HepG2 (cell line): ENCODE measurements at regions not wholly inside any gene's neighbourhood (a gene's known extent, or its start where the extent isn't known, plus 50 kb on each side); places are given as distances from the start of the nearest gene placed in this dataset.

Experiments used
- ATAC-seq: fragments of 200-7000 bp; cut with Tn5 transposase; 3 replicates; pipeline ENCODE4 v1.9.1; 2020; ENCODE audit warnings: mild to moderate bottlenecking, moderate library complexity
- BruUV-seq: library from RNA; stranded (reverse); fragments of 400-500 nt; replicated peaks from 2 replicates; lab custom pipeline; 2021; lab: Mats Ljungman, UMichigan
- CTCF ChIA-PET: fragments of 300-600 bp; formaldehyde crosslinking; extraction: SDS; loops from one replicate; lab custom pipeline; 2021; ENCODE audit warnings: low total read pairs, inconsistent platforms, low intra/inter-chr PET ratio; lab: Yijun Ruan, JAX
- POLR2A ChIA-PET: fragments of 350-600 bp; sonication (Branson Sonifier 250); formaldehyde crosslinking; loops from one replicate; lab custom pipeline; 2020; ENCODE audit warnings: antibody characterized with exemption, inconsistent platforms; lab: Yijun Ruan, JAX
- DNase-seq: peaks from one replicate; pipeline ENCODE4 v3.0.0-alpha.2; 2015; ENCODE audit warnings: low spot score
- FAIRE-seq: peaks from 3 replicates; lab custom pipeline; 2011; peaks lifted over from hg19 to GRCh38; lab: Jason Lieb, UNC
- H2AFZ ChIP-seq: one replicate; pipeline ENCODE4 v1.6.1; 2011; ENCODE audit warnings: low read length, inconsistent platforms
- H3K27ac ChIP-seq: fragments of 300-600 bp; 3 replicates; pipeline ENCODE4 v1.8.0; 2011; ENCODE audit warnings: mixed run types, mild to moderate bottlenecking, mixed read lengths, low read length, inconsistent platforms; ENCODE audit not compliant: insufficient read depth; ENCODE audit errors: extremely low read length
- H3K27me3 ChIP-seq, 2 experiments: fragments of 200-600 bp in 1 of 2; 2 replicates in 1 of 2; 3 replicates in 1 of 2; pipeline versions ENCODE4 v1.6.0 to v1.8.0; 2011; ENCODE audit warnings: low read length in 2 of 2, mild to moderate bottlenecking in 2 of 2, moderate library complexity in 2 of 2, inconsistent platforms in 1 of 2; ENCODE audit not compliant: insufficient read depth in 2 of 2, control insufficient read depth in 1 of 2
- H3K36me3 ChIP-seq, 2 experiments: fragments of 200-600 bp in 1 of 2; replicated peaks in 1 of 2; 2 replicates in 1 of 2; 3 replicates in 1 of 2; pipeline versions ENCODE4 v1.5.1 to v1.8.0; 2011; ENCODE audit warnings: low read length in 2 of 2, inconsistent platforms in 1 of 2; ENCODE audit not compliant: insufficient read depth in 2 of 2, control insufficient read depth in 1 of 2
- H3K4me1 ChIP-seq: 2 replicates; pipeline ENCODE4 v1.5.1; 2012; ENCODE audit warnings: low read length, inconsistent platforms; ENCODE audit not compliant: insufficient read depth
- H3K4me2 ChIP-seq: 2 replicates; pipeline ENCODE4 v1.6.0; 2011; ENCODE audit warnings: low read depth, low read length, inconsistent platforms
- H3K4me3 ChIP-seq, 3 experiments: fragments of 200-600 bp in 1 of 3; sonication (generic), shearing (Covaris generic) in 1 of 3; replicated peaks in 1 of 3; 2 replicates each; pipeline ENCODE4 v1.5.1; 2011 to 2016; ENCODE audit warnings: low read length in 3 of 3, inconsistent platforms in 2 of 3, low read depth in 2 of 3, mild to moderate bottlenecking in 2 of 3, control low read depth in 1 of 3, mixed read lengths in 1 of 3; ENCODE audit not compliant: insufficient read depth in 1 of 3
- H3K79me2 ChIP-seq: one replicate; pipeline ENCODE4 v1.6.1; 2011; ENCODE audit warnings: low read length, inconsistent platforms; ENCODE audit not compliant: insufficient read depth
- H3K9ac ChIP-seq: 2 replicates; pipeline ENCODE4 v1.6.0; 2011; ENCODE audit warnings: mild to moderate bottlenecking, low read depth, low read length, inconsistent platforms; ENCODE audit not compliant: insufficient read depth
- H3K9me3 ChIP-seq: 2 replicates; pipeline ENCODE4 v1.5.1; 2012; ENCODE audit warnings: mild to moderate bottlenecking, low read length
- H4K20me1 ChIP-seq: 2 replicates; pipeline ENCODE4 v1.6.0; 2011; ENCODE audit warnings: inconsistent platforms, mild to moderate bottlenecking, low read length, moderate library complexity; ENCODE audit not compliant: insufficient read depth
- ATF1 ChIP-seq: IDR thresholded peaks from 2 replicates; pipeline ENCODE4 v1.6.1; 2016; ENCODE audit warnings: mild to moderate bottlenecking, control low read depth
- BCL3 ChIP-seq: sonication (generic); formaldehyde crosslinking; IDR thresholded peaks from 2 replicates; pipeline ENCODE4 v1.5.1; 2020; ENCODE audit warnings: mild to moderate bottlenecking, missing genetic modification reagents, moderate library complexity
- HIC2 ChIP-seq: sonication (generic); formaldehyde crosslinking; IDR thresholded peaks from 2 replicates; pipeline ENCODE4 v1.9.0; 2022; ENCODE audit warnings: low read depth, missing genetic modification reagents
- KLF13 ChIP-seq: sonication (generic); formaldehyde crosslinking; IDR thresholded peaks from 2 replicates; pipeline ENCODE4 v1.4.0; 2020; ENCODE audit warnings: mild to moderate bottlenecking, missing genetic modification reagents
- MEIS2 ChIP-seq: sonication (generic); formaldehyde crosslinking; IDR thresholded peaks from 2 replicates; pipeline ENCODE4 v1.9.0; 2021; ENCODE audit warnings: mild to moderate bottlenecking, missing genetic modification reagents
- NFIB ChIP-seq: sonication (generic); formaldehyde crosslinking; IDR thresholded peaks from 2 replicates; pipeline ENCODE4 v1.9.0; 2021; ENCODE audit warnings: missing genetic modification reagents, mild to moderate bottlenecking, borderline replicate concordance
- NFIC ChIP-seq: IDR thresholded peaks from 2 replicates; pipeline ENCODE4 v1.6.1; 2012; ENCODE audit warnings: mild to moderate bottlenecking, low read length, inconsistent platforms
- PLSCR1 ChIP-seq: sonication (generic); formaldehyde crosslinking; IDR thresholded peaks from 2 replicates; pipeline ENCODE4 v1.5.0; 2020; ENCODE audit warnings: missing genetic modification reagents, mild to moderate bottlenecking, borderline replicate concordance
- TEF ChIP-seq: sonication (generic); formaldehyde crosslinking; IDR thresholded peaks from 2 replicates; pipeline ENCODE4 v1.5.0; 2020; ENCODE audit warnings: missing genetic modification reagents
- TFDP1 ChIP-seq: IDR thresholded peaks from 2 replicates; pipeline ENCODE4 v1.6.1; 2016; ENCODE audit warnings: missing compliant biosample characterization, missing genetic modification reagents, borderline replicate concordance
- ZNF207 ChIP-seq: fragments of 450-650 bp; IDR thresholded peaks from 2 replicates; pipeline ENCODE4 v1.6.1; 2016; ENCODE audit warnings: antibody characterized with exemption, borderline replicate concordance
- ZNF264 ChIP-seq: sonication (generic); formaldehyde crosslinking; IDR thresholded peaks from 2 replicates; pipeline ENCODE4 v1.4.0; 2020; ENCODE audit warnings: missing genetic modification reagents
- WGBS: methylation state at CpG from one replicate; pipeline ENCODE4 v1.1.6; 2017; ENCODE audit warnings: low lambda C conversion rate; 5-methylcytosine and 5-hydroxymethylcytosine counted together
- in situ Hi-C: cut with HindIII; loops from 2 replicates; pipeline ENCODE4 v1.10.0; 2017; ENCODE audit warnings: low pct_unique_long_range_greater_than_20kb; ENCODE audit not compliant: extremely low pct_ligation_motif_present
- intact Hi-C: fragments of 100-400 bp; cut with micrococcal nuclease; formaldehyde crosslinking; loops from one replicate; pipeline ENCODE4 v1.10.0; 2022; ENCODE audit not compliant: unreplicated experiment

- CTCF ChIA-PET = no interaction called here
- ATAC-seq = no peak
- no peak overlapping the region for H3K27ac ChIP-seq
Observed at GRCh38 chr5:174444479-174445188, 279.7 kb upstream of the MSX2 start.

More at GRCh38 chr5:174444479-174445188, 279.7 kb upstream of the MSX2 start:
- in situ Hi-C loops = no loop called here
- Histone ChIP-seq H3K9me3 (no peaks in the 10 kb centered on the region), H3K4me2 (no peak overlapping the region), H3K79me2 (no peaks in the 10 kb centered on the region), H3K36me3 (no peaks in the 10 kb centered on the region), H3K27me3 (peaks cover 0 to 2% of the 10 kb centered on the region in 2 experiments; a peak in 1 of 5 replicates), H4K20me1 (no peaks in the 10 kb centered on the region), H3K9ac (no peak overlapping the region), H3K4me1 (no peaks in the 10 kb centered on the region), H2AFZ (no peak overlapping the region), H3K4me3 (no peak overlapping the region)
- TF ChIP-seq TEF (CRISPR knock-in tag) (no peak), KLF13 (CRISPR knock-in tag) (no peak), BCL3 (CRISPR knock-in tag) (no peak), ZNF264 (no peak), HIC2 (CRISPR knock-in tag) (no peak), NFIB (CRISPR knock-in tag) (no peak), TFDP1 (CRISPR knock-in tag) (no peak), NFIC (no peak), PLSCR1 (CRISPR knock-in tag) (no peak), ATF1 (CRISPR knock-in tag) (no peak), MEIS2 (CRISPR knock-in tag) (no peak), ZNF207 (no peak)
- POLR2A ChIA-PET = no interaction called here
- WGBS = 0% methylated on average over 3 of the region's 7 CpGs
- no peak for DNase-seq
- intact Hi-C loops = no loop called here
- no TSS peak for BruUV-seq
- FAIRE-seq = no peak
